H1 (cell line): ENCODE measurements at regions not wholly inside any gene's neighbourhood (a gene's known extent, or its start where the extent isn't known, plus 50 kb on each side); places are given as distances from the start of the nearest gene placed in this dataset.

Experiments used
- CTCF ChIA-PET: fragments of 300-600 bp; sonication (Branson Sonifier 250); formaldehyde crosslinking; loops from one replicate; lab custom pipeline; 2021; ENCODE audit not compliant: partially characterized antibody; lab: Charles Lee
- POLR2A ChIA-PET: fragments of 300-600 bp; sonication (Branson Sonifier 250); formaldehyde crosslinking; loops from one replicate; lab custom pipeline; 2021; ENCODE audit warnings: inconsistent platforms; ENCODE audit not compliant: partially characterized antibody; lab: Charles Lee
- DNase-seq, 2 experiments: peaks; one replicate each; pipeline versions ENCODE4 v3.0.0 to v3.0.0-alpha.2; 2010 to 2022; ENCODE audit warnings: low spot score in 2 of 2, low read depth in 1 of 2, mixed read lengths in 1 of 2
- FAIRE-seq: peaks from 2 replicates; lab custom pipeline; 2011; peaks lifted over from hg19 to GRCh38; lab: Jason Lieb, UNC
- H2AFZ ChIP-seq: 2 replicates; pipeline ENCODE4 v1.8.1; 2012; ENCODE audit warnings: low read length, inconsistent platforms
- H2AK5ac ChIP-seq: 2 replicates; pipeline ENCODE4 v1.6.1; 2013; ENCODE audit warnings: low read depth, low read length
- H2BK120ac ChIP-seq: replicated peaks from 2 replicates; pipeline ENCODE3; 2013; ENCODE audit warnings: low read depth, low read length, inconsistent platforms
- H2BK12ac ChIP-seq: 2 replicates; pipeline ENCODE4 v1.6.1; 2013; ENCODE audit warnings: low read depth, low read length
- H2BK15ac ChIP-seq: 2 replicates; pipeline ENCODE4 v1.6.1; 2013; ENCODE audit warnings: low read length
- H2BK20ac ChIP-seq: 2 replicates; pipeline ENCODE4 v1.6.1; 2013; ENCODE audit warnings: low read length
- H2BK5ac ChIP-seq: 2 replicates; pipeline ENCODE4 v1.6.1; 2013; ENCODE audit warnings: low read depth, low read length
- H3K14ac ChIP-seq: 2 replicates; pipeline ENCODE4 v1.6.1; 2013; ENCODE audit warnings: inconsistent platforms; ENCODE audit not compliant: insufficient read length
- H3K18ac ChIP-seq: 2 replicates; pipeline ENCODE4 v1.6.1; 2013; ENCODE audit warnings: low read length; ENCODE audit errors: extremely low read depth
- H3K23ac ChIP-seq: 2 replicates; pipeline ENCODE4 v1.6.1; 2013; ENCODE audit warnings: inconsistent platforms; ENCODE audit not compliant: insufficient read length
- H3K23me2 ChIP-seq: 2 replicates; pipeline ENCODE4 v1.6.1; 2013; ENCODE audit warnings: low read depth, low read length
- H3K27ac ChIP-seq: 2 replicates; pipeline ENCODE4 v1.6.1; 2011; ENCODE audit warnings: low read depth, low read length, inconsistent platforms
- H3K27me3 ChIP-seq, 4 experiments: replicated peaks in 1 of 4; 1 replicate in 1 of 4; 2 replicates in 3 of 4; pipeline versions ENCODE4 v1.6.1 to v1.8.1; 2011 to 2013; ENCODE audit warnings: low read length in 3 of 4, mild to moderate bottlenecking in 3 of 4, inconsistent platforms in 2 of 4, mixed read lengths in 2 of 4, moderate library complexity in 1 of 4; ENCODE audit not compliant: control insufficient read depth in 3 of 4, insufficient read depth in 3 of 4; ENCODE audit errors: extremely low read depth in 1 of 4
- H3K36me3 ChIP-seq, 4 experiments: 2 replicates each; pipeline versions ENCODE4 v1.6.1 to v1.8.1; 2011 to 2013; ENCODE audit warnings: mild to moderate bottlenecking in 4 of 4, low read length in 3 of 4, moderate library complexity in 2 of 4, control low read depth in 1 of 4, inconsistent platforms in 1 of 4; ENCODE audit not compliant: insufficient read depth in 4 of 4, control insufficient read depth in 2 of 4
- H3K4ac ChIP-seq: replicated peaks from 2 replicates; pipeline ENCODE3; 2013; ENCODE audit warnings: low read length, low read depth, mixed read lengths, inconsistent platforms; ENCODE audit not compliant: insufficient read length
- H3K4me1 ChIP-seq, 4 experiments: replicated peaks in 1 of 4; 1 replicate in 1 of 4; 2 replicates in 3 of 4; pipeline versions ENCODE4 v1.6.1 to v1.8.1; 2011 to 2013; ENCODE audit warnings: low read length in 3 of 4, inconsistent platforms in 2 of 4, mixed read lengths in 1 of 4; ENCODE audit not compliant: insufficient read depth in 4 of 4, control insufficient read depth in 3 of 4
- H3K4me2 ChIP-seq, 2 experiments: 2 replicates each; pipeline versions ENCODE4 v1.6.1 to v1.8.1; 2011 to 2013; ENCODE audit warnings: low read depth in 2 of 2, low read length in 2 of 2, control low read depth in 1 of 2, inconsistent platforms in 1 of 2, mild to moderate bottlenecking in 1 of 2; ENCODE audit not compliant: insufficient read depth in 1 of 2
- H3K4me3 ChIP-seq, 4 experiments: fragments of 200-600, 300-600 bp in 1 of 4; sonication (generic), shearing (Covaris generic), sonication (Bioruptor Twin) in 1 of 4; 2 replicates each; pipeline versions ENCODE4 v1.5.1 to v1.8.1; 2011 to 2016; ENCODE audit warnings: low read length in 4 of 4, low read depth in 3 of 4, control low read depth in 2 of 4, inconsistent platforms in 2 of 4, mild to moderate bottlenecking in 2 of 4, mixed read lengths in 1 of 4, moderate library complexity in 1 of 4; ENCODE audit not compliant: insufficient read depth in 2 of 4; ENCODE audit errors: extremely low read depth in 1 of 4
- H3K56ac ChIP-seq: replicated peaks from 2 replicates; pipeline ENCODE3; 2013; ENCODE audit warnings: low read depth, mild to moderate bottlenecking, mixed read lengths, low read length, inconsistent platforms; ENCODE audit not compliant: insufficient read length
- H3K79me1 ChIP-seq: 2 replicates; pipeline ENCODE4 v1.6.1; 2013; ENCODE audit warnings: low read depth, low read length, control low read depth
- H3K79me2 ChIP-seq, 2 experiments: 2 replicates each; pipeline versions ENCODE4 v1.6.1 to v1.8.1; 2012 to 2013; ENCODE audit warnings: low read length in 2 of 2, mild to moderate bottlenecking in 2 of 2, inconsistent platforms in 1 of 2; ENCODE audit not compliant: insufficient read depth in 2 of 2, control insufficient read depth in 1 of 2
- H3K9ac ChIP-seq, 4 experiments: replicated peaks in 1 of 4; 1 replicate in 1 of 4; 2 replicates in 3 of 4; pipeline versions ENCODE4 v1.6.1 to v1.8.1; 2011 to 2013; ENCODE audit warnings: low read depth in 3 of 4, low read length in 3 of 4, control low read depth in 2 of 4, mild to moderate bottlenecking in 2 of 4, moderate library complexity in 2 of 4, inconsistent platforms in 1 of 4; ENCODE audit errors: extremely low read depth in 1 of 4
- H3K9me3 ChIP-seq, 2 experiments: 2 replicates each; pipeline versions ENCODE4 v1.6.1 to v1.8.1; 2012 to 2013; ENCODE audit warnings: mild to moderate bottlenecking in 2 of 2, moderate library complexity in 2 of 2, control low read depth in 1 of 2, inconsistent platforms in 1 of 2, low read depth in 1 of 2, low read length in 1 of 2, mixed read lengths in 1 of 2; ENCODE audit not compliant: insufficient read depth in 2 of 2
- H4K20me1 ChIP-seq, 2 experiments: replicated peaks in 1 of 2; 2 replicates each; pipeline versions ENCODE3 to v1.8.1; 2011 to 2013; ENCODE audit warnings: inconsistent platforms in 2 of 2, low read length in 2 of 2, mild to moderate bottlenecking in 1 of 2; ENCODE audit not compliant: insufficient read depth in 2 of 2, control insufficient read depth in 1 of 2
- H4K5ac ChIP-seq: 2 replicates; pipeline ENCODE4 v1.6.1; 2013; ENCODE audit warnings: low read length, low read depth, mixed read lengths, inconsistent platforms; ENCODE audit not compliant: insufficient read length
- H4K8ac ChIP-seq: 2 replicates; pipeline ENCODE4 v1.8.0; 2013; ENCODE audit warnings: mild to moderate bottlenecking, moderate library complexity, low read length, inconsistent platforms; ENCODE audit not compliant: insufficient read depth; ENCODE audit errors: extremely low read depth
- H4K91ac ChIP-seq: replicated peaks from 2 replicates; pipeline ENCODE3; 2013; ENCODE audit warnings: low read length, mixed read lengths, inconsistent platforms; ENCODE audit not compliant: insufficient read length
- CHD2 ChIP-seq: IDR thresholded peaks from 2 replicates; pipeline ENCODE4 v1.6.1; 2012; ENCODE audit warnings: low read length, improper control_type of control experiment
- CTCF ChIP-seq, 3 experiments: IDR thresholded peaks; 1 replicate in 2 of 3; 2 replicates in 1 of 3; pipeline versions ENCODE4 v1.5.1 to v1.6.1; 2011; ENCODE audit warnings: low read length in 3 of 3, mild to moderate bottlenecking in 3 of 3, inconsistent platforms in 2 of 3, low read depth in 1 of 3, moderate library complexity in 1 of 3; ENCODE audit not compliant: insufficient read depth in 1 of 3; ENCODE audit errors: control extremely low read depth in 1 of 3
- GTF2F1 ChIP-seq: IDR thresholded peaks from 2 replicates; pipeline ENCODE4 v1.6.1; 2012; ENCODE audit warnings: low read depth, low read length, improper control_type of control experiment, borderline replicate concordance
- HDAC2 ChIP-seq, 2 experiments: fragments of 300-600 bp in 1 of 2; sonication (generic) in 1 of 2; IDR thresholded peaks; 2 replicates each; pipeline ENCODE4 v1.6.1; 2011 to 2012; ENCODE audit warnings: low read depth in 2 of 2, low read length in 2 of 2, mild to moderate bottlenecking in 2 of 2, moderate library complexity in 2 of 2, borderline replicate concordance in 1 of 2, inconsistent platforms in 1 of 2
- JUN ChIP-seq: IDR thresholded peaks from 2 replicates; pipeline ENCODE4 v1.6.1; 2011; ENCODE audit warnings: low read depth, mild to moderate bottlenecking, improper control_type of control experiment, low read length
- JUND ChIP-seq: IDR thresholded peaks from 2 replicates; pipeline ENCODE4 v1.6.1; 2011; ENCODE audit warnings: mild to moderate bottlenecking, improper control_type of control experiment, low read length
- KDM5A ChIP-seq: fragments of 200-600 bp; IDR thresholded peaks from 2 replicates; pipeline ENCODE4 v1.7.1; 2012; ENCODE audit warnings: mild to moderate bottlenecking, low read length, inconsistent platforms, mixed read lengths
- PHF8 ChIP-seq: fragments of 200-600 bp; sonication (generic); conservative IDR thresholded peaks from 2 replicates; pipeline ENCODE4 v1.7.1; 2012; ENCODE audit warnings: low read depth, mild to moderate bottlenecking, inconsistent platforms, low read length, moderate library complexity
- POU5F1 ChIP-seq: IDR thresholded peaks from 2 replicates; pipeline ENCODE4 v1.6.1; 2011; ENCODE audit warnings: low read depth, mild to moderate bottlenecking, low read length, moderate library complexity
- RFX5 ChIP-seq: IDR thresholded peaks from 2 replicates; pipeline ENCODE4 v1.6.1; 2011; ENCODE audit warnings: low read depth, low read length, improper control_type of control experiment, borderline replicate concordance
- SIX5 ChIP-seq: IDR thresholded peaks from 2 replicates; pipeline ENCODE4 v1.6.1; 2011; ENCODE audit warnings: mild to moderate bottlenecking, low read depth, low read length
- WGBS, 2 experiments: shearing (Covaris generic) in 1 of 2; methylation state at CpG; one replicate each; pipeline versions ENCODE4 v1.1.6 to v1.1.7; 2013 to 2015; ENCODE audit warnings: low lambda C conversion rate in 2 of 2, mixed read lengths in 2 of 2, inconsistent platforms in 1 of 2, low coverage in 1 of 2, missing lambda C conversion rate in 1 of 2; ENCODE audit not compliant: insufficient replicate concordance in 2 of 2, insufficient coverage in 1 of 2, insufficient read length in 1 of 2; ENCODE audit errors: extremely low coverage in 1 of 2, missing lambda C conversion rate in 1 of 2; 5-methylcytosine and 5-hydroxymethylcytosine counted together

GRCh38 chr1:83619170-83619896 is 379.6 kb downstream of the TTLL7 start:
- H3K14ac ChIP-seq = no peak overlapping the region
- no peak overlapping the region for H2AFZ ChIP-seq
- no peak overlapping the region for H3K4me2 ChIP-seq
- H2BK20ac ChIP-seq = no peak overlapping the region
- H3K36me3 ChIP-seq = no peaks in the 10 kb centered on the region
- H3K4ac ChIP-seq = no peak overlapping the region
- no peak overlapping the region for H2BK12ac ChIP-seq
- no peak overlapping the region for H4K8ac ChIP-seq
- no peak overlapping the region for H2BK15ac ChIP-seq
- H3K9me3 ChIP-seq = no peaks in the 10 kb centered on the region
- H4K20me1 ChIP-seq = no peaks in the 10 kb centered on the region
- H3K27me3 ChIP-seq = no peaks in the 10 kb centered on the region
- FAIRE-seq = no peak
- peaks cover 0 to 20% (median 7%) of the 10 kb centered on the region in 4 experiments; a peak in 3 of 7 replicates for H3K4me1 ChIP-seq
- CTCF ChIA-PET = interaction anchor here (0.7 kb wide), 1 partner anchor 21 kb away, joined by 3 read pairs; no protein-coding TSS in a partner anchor
- DNase-seq = no peak
- H3K79me2 ChIP-seq = no peaks in the 10 kb centered on the region
- no peak overlapping the region for H2AK5ac ChIP-seq
- H3K23me2 ChIP-seq = no peaks in the 10 kb centered on the region
- POLR2A ChIA-PET = no interaction called here
- no peaks in the 10 kb centered on the region for H3K79me1 ChIP-seq
- H3K23ac ChIP-seq = no peak overlapping the region
- no peak overlapping the region for H3K9ac ChIP-seq
- no peak overlapping the region for H2BK120ac ChIP-seq
- H4K5ac ChIP-seq = no peak overlapping the region
- WGBS, 2 experiments = 86% methylated on average over 2 of the region's 2 CpGs; no CpG with 5 or more reads in 1 of the 2 experiments
- H4K91ac ChIP-seq = no peak overlapping the region
- no peak overlapping the region for H3K56ac ChIP-seq
- H3K18ac ChIP-seq = no peak overlapping the region
- H2BK5ac ChIP-seq = no peak overlapping the region
- no peak overlapping the region for H3K27ac ChIP-seq
- no peak overlapping the region for H3K4me3 ChIP-seq
- TF ChIP-seq JUND (no peak), PHF8 (no peak), SIX5 (no peak), JUN (no peak), CHD2 (no peak), POU5F1 (no peak), KDM5A (no peak), GTF2F1 (no peak), RFX5 (no peak), HDAC2 (IDR thresholded peaks at IDR 0.05; ENCODE audit: borderline replicate concordance in 1 of 2, low read depth in 2 of 2, low read length in 2 of 2) (no peak), CTCF (IDR thresholded peaks at IDR 0.05; ENCODE audit: control extremely low read depth in 1 of 3, insufficient read depth in 1 of 3, low read depth in 1 of 3, low read length in 3 of 3) (no peak)
